ENCODE measurements at regions not wholly inside any gene's neighbourhood (a gene's known extent, or its start where the extent isn't known, plus 50 kb on each side); places are given as distances from the start of the nearest gene placed in this dataset.

DNA sequence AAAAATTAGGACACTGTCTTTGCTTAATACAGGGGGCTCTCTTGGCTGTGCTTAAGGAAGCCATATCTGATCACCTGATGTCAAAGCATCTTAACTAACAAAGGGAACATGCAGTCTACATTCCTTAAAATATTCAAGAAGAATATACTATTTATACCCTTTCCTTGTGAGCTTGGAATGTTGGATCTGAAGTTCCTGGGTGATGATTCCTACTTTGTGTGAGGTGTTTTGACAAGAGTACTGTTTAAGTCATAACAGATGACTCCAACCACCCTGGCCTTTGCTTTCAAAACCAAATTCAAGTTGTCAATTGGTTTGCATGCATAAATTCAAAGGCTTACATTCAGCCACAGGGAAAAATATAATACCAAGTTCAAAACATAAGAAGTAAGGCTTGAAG, 862.7 kb upstream of the SEMA6D start:
- no peaks in the 10 kb centered on the region for H3F3A ChIP-seq (ENCODE audit: insufficient read depth, low read length)
- no peak overlapping the region for H3K4me2 ChIP-seq (ENCODE audit: low read depth, low read length)
- H2AFZ ChIP-seq (ENCODE audit: low read length), result no peak overlapping the region
- no peak overlapping the region for H3K27ac ChIP-seq (ENCODE audit: low read length)
- no peak for DNase-seq
- H4K20me1 ChIP-seq (ENCODE audit: insufficient read depth, low read length), result no peaks in the 10 kb centered on the region
- H3K27me3 ChIP-seq (replicated peaks; ENCODE audit: insufficient read depth, low read length), result no peaks in the 10 kb centered on the region
- no peaks in the 10 kb centered on the region for H3K79me2 ChIP-seq (ENCODE audit: low read length)
- H3K4me3 ChIP-seq (ENCODE audit: low read length), result no peak overlapping the region
- TF ChIP-seq EZH2 (optimal IDR thresholded peaks at IDR 0.05; ENCODE audit: low read depth, low read length) (no peak), EZH2phosphoT487 (IDR thresholded peaks at IDR 0.05; ENCODE audit: low read length) (no peak)
- TF ChIP-seq, protein P1, sequence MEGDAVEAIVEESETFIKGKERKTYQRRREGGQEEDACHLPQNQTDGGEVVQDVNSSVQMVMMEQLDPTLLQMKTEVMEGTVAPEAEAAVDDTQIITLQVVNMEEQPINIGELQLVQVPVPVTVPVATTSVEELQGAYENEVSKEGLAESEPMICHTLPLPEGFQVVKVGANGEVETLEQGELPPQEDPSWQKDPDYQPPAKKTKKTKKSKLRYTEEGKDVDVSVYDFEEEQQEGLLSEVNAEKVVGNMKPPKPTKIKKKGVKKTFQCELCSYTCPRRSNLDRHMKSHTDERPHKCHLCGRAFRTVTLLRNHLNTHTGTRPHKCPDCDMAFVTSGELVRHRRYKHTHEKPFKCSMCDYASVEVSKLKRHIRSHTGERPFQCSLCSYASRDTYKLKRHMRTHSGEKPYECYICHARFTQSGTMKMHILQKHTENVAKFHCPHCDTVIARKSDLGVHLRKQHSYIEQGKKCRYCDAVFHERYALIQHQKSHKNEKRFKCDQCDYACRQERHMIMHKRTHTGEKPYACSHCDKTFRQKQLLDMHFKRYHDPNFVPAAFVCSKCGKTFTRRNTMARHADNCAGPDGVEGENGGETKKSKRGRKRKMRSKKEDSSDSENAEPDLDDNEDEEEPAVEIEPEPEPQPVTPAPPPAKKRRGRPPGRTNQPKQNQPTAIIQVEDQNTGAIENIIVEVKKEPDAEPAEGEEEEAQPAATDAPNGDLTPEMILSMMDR (IDR thresholded peaks at IDR 0.05; ENCODE audit: low read length), result no peak
- no peaks in the 10 kb centered on the region for H3K36me3 ChIP-seq (replicated peaks; ENCODE audit: insufficient read depth, low read length)
- no peak overlapping the region for H3K9ac ChIP-seq (ENCODE audit: low read length)
- no peaks in the 10 kb centered on the region for H3K9me3 ChIP-seq (replicated peaks; ENCODE audit: insufficient read depth, low read length)
- peaks cover 15% of the 10 kb centered on the region for H3K4me1 ChIP-seq (ENCODE audit: low read length)
- H3K9me2 ChIP-seq (replicated peaks; ENCODE audit: insufficient read depth, low read length), result no peaks in the 10 kb centered on the region

DNA sequence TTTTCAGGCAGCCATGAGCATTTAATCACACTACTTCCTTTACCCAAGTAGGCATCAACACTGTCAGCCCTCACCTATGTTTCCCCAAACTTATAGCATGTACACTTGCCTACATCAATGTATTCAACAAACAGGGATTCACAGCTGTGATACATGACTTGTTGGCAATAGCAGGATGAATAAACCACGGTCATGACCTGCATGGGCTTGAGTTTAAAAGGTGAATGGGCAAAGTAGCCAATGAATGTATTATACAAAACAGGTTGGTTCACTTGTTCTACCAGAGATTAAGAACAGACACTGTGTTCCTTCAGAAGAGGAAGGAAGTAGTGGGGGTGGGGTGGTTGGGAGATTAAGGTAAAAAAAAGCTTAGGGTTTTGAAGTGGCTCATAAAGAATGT, 861.9 kb upstream of the SEMA6D start:
- H3F3A ChIP-seq (ENCODE audit: insufficient read depth, low read length), result no peaks in the 10 kb centered on the region
- H3K4me2 ChIP-seq (ENCODE audit: low read depth, low read length), result no peak overlapping the region
- H3K9ac ChIP-seq (ENCODE audit: low read length), result no peak overlapping the region
- H3K27me3 ChIP-seq (replicated peaks; ENCODE audit: insufficient read depth, low read length), result no peaks in the 10 kb centered on the region
- no peak for DNase-seq
- no peaks in the 10 kb centered on the region for H3K9me3 ChIP-seq (replicated peaks; ENCODE audit: insufficient read depth, low read length)
- H3K27ac ChIP-seq (ENCODE audit: low read length), result no peak overlapping the region
- H3K36me3 ChIP-seq (replicated peaks; ENCODE audit: insufficient read depth, low read length), result no peaks in the 10 kb centered on the region
- H2AFZ ChIP-seq (ENCODE audit: low read length), result no peak overlapping the region
- TF ChIP-seq EZH2phosphoT487 (IDR thresholded peaks at IDR 0.05; ENCODE audit: low read length), result no peak
- TF ChIP-seq, protein P1 (IDR thresholded peaks at IDR 0.05; ENCODE audit: low read length), result no peak
- no peak for TF ChIP-seq EZH2 (optimal IDR thresholded peaks at IDR 0.05; ENCODE audit: low read depth, low read length)
- no peaks in the 10 kb centered on the region for H4K20me1 ChIP-seq (ENCODE audit: insufficient read depth, low read length)
- peaks cover 15% of the 10 kb centered on the region for H3K4me1 ChIP-seq (ENCODE audit: low read length)
- no peak overlapping the region for H3K4me3 ChIP-seq (ENCODE audit: low read length)
- no peaks in the 10 kb centered on the region for H3K9me2 ChIP-seq (replicated peaks; ENCODE audit: insufficient read depth, low read length)
- H3K79me2 ChIP-seq (ENCODE audit: low read length), result no peaks in the 10 kb centered on the region

DNA sequence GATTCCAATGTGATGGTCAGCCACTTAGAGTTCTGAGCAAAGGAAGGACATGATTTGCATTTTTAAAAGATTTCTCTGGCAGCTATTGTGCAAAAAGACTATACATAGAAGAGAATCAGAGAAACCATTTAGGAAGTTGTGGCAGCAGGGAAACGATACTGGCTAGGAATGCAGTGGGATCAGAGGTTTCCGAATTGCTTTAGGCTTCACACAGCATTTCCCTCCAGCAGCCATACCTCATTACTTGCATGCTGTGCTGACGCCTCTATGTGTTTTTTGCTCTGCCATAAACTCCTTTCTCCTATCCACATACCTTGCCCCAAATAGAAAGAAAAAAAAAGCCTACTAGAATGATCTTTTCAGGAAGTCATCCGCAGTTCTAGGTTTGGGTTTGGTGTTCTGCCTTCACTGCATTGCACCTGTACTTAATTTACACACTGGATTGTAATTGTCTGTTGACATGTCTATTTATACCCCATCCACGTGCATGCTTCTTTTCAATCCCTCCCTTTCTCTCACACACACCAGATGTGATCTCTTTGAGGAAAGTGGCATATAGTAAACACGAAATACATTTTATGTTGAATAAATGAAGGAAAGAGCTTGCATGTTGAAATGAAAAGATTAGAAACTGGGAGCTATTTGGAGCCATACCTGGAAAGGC, 860.3 kb upstream of the SEMA6D start:
- no peak for TF ChIP-seq EZH2 (optimal IDR thresholded peaks at IDR 0.05; ENCODE audit: low read depth, low read length)
- no peak for TF ChIP-seq EZH2phosphoT487 (IDR thresholded peaks at IDR 0.05; ENCODE audit: low read length)
- TF ChIP-seq, protein P1 (IDR thresholded peaks at IDR 0.05; ENCODE audit: low read length), result no peak
- Histone ChIP-seq H3K79me2 (ENCODE audit: low read length) (no peaks in the 10 kb centered on the region), H3F3A (ENCODE audit: insufficient read depth, low read length) (no peaks in the 10 kb centered on the region), H3K9me2 (replicated peaks; ENCODE audit: insufficient read depth, low read length) (no peaks in the 10 kb centered on the region), H3K27ac (ENCODE audit: low read length) (no peak overlapping the region), H3K9me3 (replicated peaks; ENCODE audit: insufficient read depth, low read length) (no peaks in the 10 kb centered on the region), H3K9ac (ENCODE audit: low read length) (no peak overlapping the region), H2AFZ (ENCODE audit: low read length) (0 out of 2 replicates have a peak overlapping the region, but pooled peaks have one; percentile 9), H3K4me3 (ENCODE audit: low read length) (no peak overlapping the region), H3K36me3 (replicated peaks; ENCODE audit: insufficient read depth, low read length) (no peaks in the 10 kb centered on the region), H4K20me1 (ENCODE audit: insufficient read depth, low read length) (no peaks in the 10 kb centered on the region), H3K4me2 (ENCODE audit: low read depth, low read length) (no peak overlapping the region; the same call in 1 of the 2 replicates), H3K4me1 (ENCODE audit: low read length) (peaks cover 15% of the 10 kb centered on the region), H3K27me3 (replicated peaks; ENCODE audit: insufficient read depth, low read length) (no peaks in the 10 kb centered on the region)
- DNase-seq, result peak; percentile 11

All from MM.1S (cell line).